Sigmoid colon (tissue), 6 donors: ENCODE measurements at regions not wholly inside any gene's neighbourhood (a gene's known extent, or its start where the extent isn't known, plus 50 kb on each side); places are given as distances from the start of the nearest gene placed in this dataset.
A peak's percentile ranks its signal among the peaks of the same experiment; 100 is the strongest.

Source experiments
- DNase-seq: peaks from one replicate; pipeline ENCODE4 v3.0.0-alpha.2; 2019
- H3K27ac ChIP-seq, 4 donors: fragments of 200-600 bp; sonication (generic); one replicate each; pipeline ENCODE4 v1.5.1; 2016 to 2019; ENCODE audit warnings: mild to moderate bottlenecking in 1 of 4
- H3K27me3 ChIP-seq, 3 donors: fragments of 200-600 bp; sonication (generic); one replicate each; pipeline ENCODE4 v1.5.1; 2019; ENCODE audit warnings: mild to moderate bottlenecking in 1 of 3
- H3K36me3 ChIP-seq, 4 donors: fragments of 200-600 bp; sonication (generic); one replicate each; pipeline ENCODE4 v1.5.1; 2016 to 2019
- H3K4me1 ChIP-seq, 4 donors: fragments of 200-600 bp; sonication (generic); one replicate each; pipeline ENCODE4 v1.5.1; 2017 to 2019
- H3K4me3 ChIP-seq, 4 donors: fragments of 200-600 bp; sonication (generic); one replicate each; pipeline ENCODE4 v1.5.1; 2017 to 2019; ENCODE audit warnings: mild to moderate bottlenecking in 2 of 4, moderate library complexity in 1 of 4
- H3K9me3 ChIP-seq, 4 donors: fragments of 200-600 bp in 3 of 4; sonication (generic) in 3 of 4; one replicate each; pipeline versions ENCODE4 v1.5.1 to v1.6.1; 2013 to 2019
- CTCF ChIP-seq, 4 experiments: fragments of 450-650 bp in 3 of 4; fragments of 200-600 bp in 1 of 4; IDR thresholded peaks; one replicate each; pipeline ENCODE4 v1.5.1; 2016 to 2019; ENCODE audit warnings: antibody characterized with exemption in 4 of 4, mild to moderate bottlenecking in 3 of 4, moderate library complexity in 2 of 4
- EP300 ChIP-seq, 4 donors: sonication (generic); formaldehyde crosslinking; IDR thresholded peaks; one replicate each; pipeline ENCODE4 v1.6.1; 2017; ENCODE audit warnings: antibody characterized with exemption in 4 of 4
- POLR2A ChIP-seq, 2 donors: fragments of 450-650 bp; IDR thresholded peaks; one replicate each; pipeline ENCODE4 v1.6.1; 2016; ENCODE audit warnings: antibody characterized with exemption in 2 of 2, mild to moderate bottlenecking in 2 of 2, moderate library complexity in 2 of 2
- POLR2AphosphoS5 ChIP-seq, 4 donors: sonication (generic); formaldehyde crosslinking; IDR thresholded peaks; one replicate each; pipeline ENCODE4 v1.6.1; 2017; ENCODE audit warnings: antibody characterized with exemption in 4 of 4
- WGBS, 2 donors: extraction: QIAGEN DNeasy Blood & Tissue Kit; methylation state at CpG; one replicate each; pipeline ENCODE4 v1.1.7; 2013; 5-methylcytosine and 5-hydroxymethylcytosine counted together
- intact Hi-C: fragments of 100-400 bp; cut with DNase I; formaldehyde crosslinking; loops from one replicate; pipeline ENCODE4 v1.15.1; 2023
- donor health status: healthy with polysubstance abuse.
- donor health status: healthy.

- no peak overlapping the region for H3K4me3 ChIP-seq
- no peak for DNase-seq
- intact Hi-C loops, result no loop called here
- no peak overlapping the region for H3K27ac ChIP-seq
- no peaks in the 10 kb centered on the region for H3K9me3 ChIP-seq
- peaks cover 0 to 5% (median 0%) of the 10 kb centered on the region in 4 donors for H3K4me1 ChIP-seq
- TF ChIP-seq CTCF (IDR thresholded peaks at IDR 0.05), result no peak
- TF ChIP-seq EP300 (IDR thresholded peaks at IDR 0.05), result no peak
- TF ChIP-seq POLR2A (IDR thresholded peaks at IDR 0.05), result no peak
- TF ChIP-seq POLR2AphosphoS5 (IDR thresholded peaks at IDR 0.05), result no peak
- no peaks in the 10 kb centered on the region for H3K36me3 ChIP-seq
- no peaks in the 10 kb centered on the region for H3K27me3 ChIP-seq
- 37 to 71% methylated on average over 2 of the region's 2 CpGs for WGBS, 2 donors
Observed at GRCh38 chr2:150409196-150409595, 78.3 kb downstream of the RND3 start.

- Histone ChIP-seq H3K9me3 (no peaks in the 10 kb centered on the region), H3K27ac (no peak overlapping the region), H3K36me3 (no peaks in the 10 kb centered on the region), H3K4me1 (peaks cover 0 to 5% (median 0%) of the 10 kb centered on the region in 4 donors), H3K27me3 (no peaks in the 10 kb centered on the region), H3K4me3 (no peak overlapping the region)
- WGBS, 2 donors, result 91% methylated on average over 3 of the region's 3 CpGs
- no peak for TF ChIP-seq EP300 (IDR thresholded peaks at IDR 0.05)
- no peak for TF ChIP-seq CTCF (IDR thresholded peaks at IDR 0.05)
- TF ChIP-seq POLR2A (IDR thresholded peaks at IDR 0.05), result no peak
- no peak for TF ChIP-seq POLR2AphosphoS5 (IDR thresholded peaks at IDR 0.05)
- intact Hi-C loops, result no loop called here
- no peak for DNase-seq
Observed at GRCh38 chr2:150404147-150404546, 83.3 kb downstream of the RND3 start.

- Histone ChIP-seq H3K36me3 (no peaks in the 10 kb centered on the region), H3K9me3 (no peaks in the 10 kb centered on the region), H3K27me3 (no peaks in the 10 kb centered on the region), H3K27ac (no peak overlapping the region), H3K4me1 (peaks cover 0 to 4% (median 0%) of the 10 kb centered on the region in 4 donors), H3K4me3 (peak overlapping the region in 3 of 4 donors; percentile 5 to 22 (median 19))
- no peak for DNase-seq
- 10 to 37% methylated on average over 2 of the region's 2 CpGs for WGBS, 2 donors
- intact Hi-C loops, result no loop called here
- TF ChIP-seq POLR2AphosphoS5 (IDR thresholded peaks at IDR 0.05) (no peak), POLR2A (IDR thresholded peaks at IDR 0.05) (no peak), EP300 (IDR thresholded peaks at IDR 0.05) (no peak), CTCF (IDR thresholded peaks at IDR 0.05) (no peak)
Observed at GRCh38 chr2:150403457-150403856, 84.0 kb downstream of the RND3 start.

DNA sequence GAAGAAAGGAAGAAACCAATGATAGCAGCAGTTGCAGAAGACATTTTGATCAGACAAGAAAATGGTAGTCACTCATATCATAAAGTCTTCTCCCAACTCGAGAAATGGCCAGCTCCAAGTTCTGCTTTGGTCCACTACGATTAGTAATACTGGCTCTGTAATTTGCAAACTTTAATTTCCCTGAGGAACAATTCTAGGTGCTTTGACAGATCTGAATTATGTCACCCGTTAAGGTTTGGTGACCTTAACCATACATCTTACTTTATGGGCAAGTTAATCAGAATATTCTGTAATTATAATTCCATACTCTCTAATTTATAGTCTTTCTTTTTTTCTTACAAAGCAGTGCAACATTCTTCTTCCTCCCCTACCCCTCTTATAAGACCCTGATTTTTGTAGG lies 84.5 kb downstream of the RND3 start:
- Histone ChIP-seq H3K9me3 (no peaks in the 10 kb centered on the region), H3K36me3 (no peaks in the 10 kb centered on the region), H3K4me3 (no peak overlapping the region), H3K27me3 (no peaks in the 10 kb centered on the region), H3K27ac (no peak overlapping the region), H3K4me1 (no peaks in the 10 kb centered on the region)
- DNase-seq, result no peak
- WGBS, 2 donors, result 56 to 74% methylated on average over 3 of the region's 3 CpGs
- TF ChIP-seq POLR2AphosphoS5 (IDR thresholded peaks at IDR 0.05) (no peak), CTCF (IDR thresholded peaks at IDR 0.05) (no peak), POLR2A (IDR thresholded peaks at IDR 0.05) (no peak), EP300 (IDR thresholded peaks at IDR 0.05) (no peak)
- intact Hi-C loops, result no loop called here

- H3K27me3 ChIP-seq, result no peaks in the 10 kb centered on the region
- no peaks in the 10 kb centered on the region for H3K36me3 ChIP-seq
- WGBS, 2 donors, result 61 to 78% methylated on average over 2 of the region's 2 CpGs
- no peak overlapping the region for H3K27ac ChIP-seq
- H3K9me3 ChIP-seq, result no peaks in the 10 kb centered on the region
- no peaks in the 10 kb centered on the region for H3K4me1 ChIP-seq
- DNase-seq, result no peak
- no peak for TF ChIP-seq POLR2AphosphoS5 (IDR thresholded peaks at IDR 0.05)
- TF ChIP-seq CTCF (IDR thresholded peaks at IDR 0.05), result no peak
- intact Hi-C loops, result no loop called here
- H3K4me3 ChIP-seq, result no peak overlapping the region
Observed at GRCh38 chr2:150400849-150401248, 86.6 kb downstream of the RND3 start.
